Chondrocyte (in vitro differentiated cells): ENCODE measurements at regions not wholly inside any gene's neighbourhood (a gene's known extent, or its start where the extent isn't known, plus 50 kb on each side); places are given as distances from the start of the nearest gene placed in this dataset.

ENCODE experiments used
- DNase-seq: peaks from one replicate; pipeline ENCODE4 v3.0.0; 2021; ENCODE audit warnings: mixed read lengths, low spot score
- H3K27ac Mint-ChIP-seq: one replicate; pipeline ENCODE4 v1.8.0; 2021; ENCODE audit warnings: mild to moderate bottlenecking, moderate library complexity, mixed read lengths; ENCODE audit not compliant: unreplicated experiment
- H3K27me3 Mint-ChIP-seq: 2 replicates; pipeline ENCODE4 v1.8.0; 2021; ENCODE audit warnings: low read depth, mixed read lengths
- H3K36me3 Mint-ChIP-seq: 2 replicates; pipeline ENCODE4 v1.8.0; 2021; ENCODE audit warnings: low read depth, mixed read lengths
- H3K4me1 Mint-ChIP-seq: 2 replicates; pipeline ENCODE4 v1.8.0; 2021; ENCODE audit warnings: low read depth, mild to moderate bottlenecking, mixed read lengths
- H3K4me3 Mint-ChIP-seq: one replicate; pipeline ENCODE4 v1.8.0; 2021; ENCODE audit warnings: mild to moderate bottlenecking, moderate library complexity, mixed read lengths; ENCODE audit not compliant: unreplicated experiment
- H3K9me3 Mint-ChIP-seq: 2 replicates; pipeline ENCODE4 v1.8.0; 2021; ENCODE audit warnings: low read depth, mixed read lengths
- CTCF ChIP-seq: fragments of 200-600 bp; sonication (generic); IDR thresholded peaks from 2 replicates; pipeline ENCODE4 v1.5.0; 2021; ENCODE audit warnings: antibody characterized with exemption, mild to moderate bottlenecking, moderate library complexity

GRCh38 chr9:91116211-91116610 is 245.5 kb downstream of the AUH start:
- TF ChIP-seq CTCF, result no peak
- Mint-ChIP-seq H3K4me3 (no peak overlapping the region), H3K4me1 (peaks cover 46% of the 10 kb centered on the region), H3K36me3 (peaks cover 1% of the 10 kb centered on the region), H3K9me3 (peaks cover 2% of the 10 kb centered on the region), H3K27me3 (no peaks in the 10 kb centered on the region), H3K27ac (no peak overlapping the region)
- DNase-seq, result no peak

GRCh38 chr9:91116711-91117110 is 245.0 kb downstream of the AUH start:
- no peaks in the 10 kb centered on the region for H3K27me3 Mint-ChIP-seq
- no peaks in the 10 kb centered on the region for H3K9me3 Mint-ChIP-seq
- no peak overlapping the region for H3K4me3 Mint-ChIP-seq

GRCh38 chr9:91117474-91117891 is 244.2 kb downstream of the AUH start:
- no peak for TF ChIP-seq CTCF
- H3K4me1 Mint-ChIP-seq, result peaks cover 52% of the 10 kb centered on the region
- H3K9me3 Mint-ChIP-seq, result peaks cover 5% of the 10 kb centered on the region
- H3K36me3 Mint-ChIP-seq, result peaks cover 3% of the 10 kb centered on the region
- no peak overlapping the region for H3K27ac Mint-ChIP-seq
- no peak for DNase-seq
- H3K4me3 Mint-ChIP-seq, result no peak overlapping the region
- H3K27me3 Mint-ChIP-seq, result no peaks in the 10 kb centered on the region

More at GRCh38 chr9:91116711-91117110, 245.0 kb downstream of the AUH start:
- no peak for DNase-seq
- no peak overlapping the region for H3K27ac Mint-ChIP-seq
- H3K36me3 Mint-ChIP-seq, result peaks cover 1% of the 10 kb centered on the region
- TF ChIP-seq CTCF, result no peak
- H3K4me1 Mint-ChIP-seq, result peaks cover 46% of the 10 kb centered on the region

- no peak for TF ChIP-seq CTCF
- DNase-seq, result peak; percentile 92
- H3K36me3 Mint-ChIP-seq, result peaks cover 3% of the 10 kb centered on the region
- H3K27ac Mint-ChIP-seq, result peak overlapping the region; percentile 91
- H3K9me3 Mint-ChIP-seq, result peaks cover 5% of the 10 kb centered on the region
- H3K4me3 Mint-ChIP-seq, result peak overlapping the region; percentile 60
- no peaks in the 10 kb centered on the region for H3K27me3 Mint-ChIP-seq
- peaks cover 52% of the 10 kb centered on the region for H3K4me1 Mint-ChIP-seq
Measured at GRCh38 chr9:91117959-91118703, 243.6 kb downstream of the AUH start.

- Mint-ChIP-seq H3K4me1 (peaks cover 52% of the 10 kb centered on the region), H3K27me3 (no peaks in the 10 kb centered on the region), H3K27ac (peak overlapping the region; percentile 91), H3K9me3 (peaks cover 9% of the 10 kb centered on the region), H3K4me3 (peak overlapping the region; percentile 60), H3K36me3 (peaks cover 3% of the 10 kb centered on the region)
- TF ChIP-seq CTCF, result no peak
- DNase-seq, result no peak
Measured at GRCh38 chr9:91118704-91119025, 243.1 kb downstream of the AUH start.
